Lower leg skin (tissue), 3 donors: ENCODE measurements at regions not wholly inside any gene's neighbourhood (a gene's known extent, or its start where the extent isn't known, plus 50 kb on each side); places are given as distances from the start of the nearest gene placed in this dataset.

Source experiments
- CTCF ChIP-seq, 3 donors: fragments of 450-650 bp; IDR thresholded peaks; one replicate each; pipeline ENCODE4 v1.5.1; 2016; ENCODE audit warnings: antibody characterized with exemption in 3 of 3, mild to moderate bottlenecking in 3 of 3, moderate library complexity in 2 of 3
- POLR2A ChIP-seq, 2 donors: fragments of 450-650 bp; IDR thresholded peaks; one replicate each; pipeline ENCODE4 v1.6.1; 2016 to 2017; ENCODE audit warnings: antibody characterized with exemption in 2 of 2, mild to moderate bottlenecking in 1 of 2, moderate library complexity in 1 of 2

GRCh38 chr1:25024615-25025350, 94.7 kb upstream of the RUNX3 start:
- TF ChIP-seq POLR2A (IDR thresholded peaks at IDR 0.05) (no peak), CTCF (IDR thresholded peaks at IDR 0.05) (no peak)
